ENCODE measurements at regions not wholly inside any gene's neighbourhood (a gene's known extent, or its start where the extent isn't known, plus 50 kb on each side); places are given as distances from the start of the nearest gene placed in this dataset.

DNA sequence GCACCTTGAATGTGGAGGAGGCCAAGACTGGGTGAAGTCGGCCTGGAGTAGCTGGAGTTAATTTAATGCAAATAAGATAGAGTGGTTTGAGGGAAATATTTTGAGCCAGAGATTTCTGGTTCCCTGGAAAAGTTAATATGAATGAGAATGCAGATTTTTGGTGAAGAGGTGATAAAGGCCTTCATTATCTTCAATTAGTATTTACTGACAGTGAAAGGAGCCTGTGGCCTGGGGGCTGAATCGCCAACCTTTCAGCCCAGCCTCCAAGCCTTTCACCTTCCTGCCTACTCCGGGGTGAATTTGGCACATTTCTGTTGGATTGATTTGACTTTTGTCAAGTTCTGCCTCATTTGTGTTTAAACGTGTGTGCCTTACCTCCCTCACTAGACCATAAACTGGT lies 147.8 kb downstream of the SOX2 start:
- no peak for DNase-seq (ENCODE audit: low read depth)

- DNase-seq (ENCODE audit: low read depth): no peak
These were observed 148.5 kb downstream of the SOX2 start for GRCh38 chr3:181860235-181860634.

GRCh38 chr3:181862502-181862901 lies 150.8 kb downstream of the SOX2 start:
- no peak for DNase-seq (ENCODE audit: low read depth)

- no peak for DNase-seq (ENCODE audit: low read depth)
These were observed 156.9 kb downstream of the SOX2 start for GRCh38 chr3:181868576-181869082.

- DNase-seq (ENCODE audit: low read depth): no peak
These were observed 161.2 kb downstream of the SOX2 start for GRCh38 chr3:181872887-181873286.

GRCh38 chr3:181879926-181880325 lies 168.2 kb downstream of the SOX2 start:
- no peak for DNase-seq (ENCODE audit: low read depth)

DNA sequence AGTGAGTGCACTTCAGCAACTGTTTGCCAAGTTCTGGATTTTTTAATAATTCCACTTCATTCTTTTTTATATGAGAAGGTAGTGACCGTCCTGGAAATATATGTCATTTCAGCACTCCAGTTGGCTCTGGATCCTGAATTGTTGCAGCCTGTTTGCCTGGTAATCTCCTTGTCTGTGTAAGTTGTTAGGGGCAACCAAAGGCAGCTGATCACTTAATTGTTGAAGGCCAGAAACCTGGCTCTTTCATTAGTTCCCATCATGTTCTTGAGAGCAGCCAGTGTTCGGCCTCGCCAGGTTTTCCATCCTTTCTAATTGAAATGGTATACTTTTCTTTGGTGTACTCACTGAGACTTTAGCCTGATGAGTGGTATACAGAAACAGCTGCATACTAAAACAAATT lies 168.6 kb downstream of the SOX2 start:
- no peak for DNase-seq (ENCODE audit: low read depth)

GRCh38 chr3:181881749-181882148 lies 170.0 kb downstream of the SOX2 start:
- DNase-seq (ENCODE audit: low read depth): no peak

DNA sequence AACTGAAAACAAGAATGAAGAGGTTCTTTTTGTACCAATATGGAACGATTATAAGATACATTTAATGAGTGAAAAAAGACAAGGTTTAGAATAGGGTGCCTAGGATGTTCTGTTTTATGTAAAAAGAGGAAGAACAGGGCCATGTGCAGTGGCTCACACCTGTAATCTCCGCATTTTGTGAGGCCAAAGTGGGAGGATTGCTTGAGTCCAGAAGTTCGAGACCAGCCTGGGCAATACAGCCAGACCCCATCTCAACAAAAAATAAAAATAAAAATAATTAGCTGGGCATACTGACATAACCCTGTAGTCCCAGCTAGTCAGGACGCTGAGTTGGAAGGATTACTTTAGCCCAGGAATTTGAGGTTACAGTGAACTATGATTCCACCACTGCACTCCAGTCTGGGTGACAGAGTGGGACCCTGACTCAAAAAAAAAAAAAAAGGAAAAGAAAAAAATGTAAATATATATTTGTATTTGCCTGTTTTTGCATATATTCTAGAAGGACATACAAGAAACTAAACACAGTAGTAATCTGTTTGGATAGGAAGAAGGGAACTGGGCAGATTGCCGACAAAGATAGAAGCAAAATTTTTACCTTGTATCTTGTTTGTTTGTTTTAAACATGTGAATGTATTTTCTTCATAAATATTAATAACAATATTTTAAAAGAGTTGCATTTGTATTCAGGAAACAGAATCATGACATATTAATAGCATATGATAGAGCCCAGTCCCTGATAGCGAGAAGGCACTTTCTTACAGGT lies 174.3 kb downstream of the SOX2 start:
- no peak for DNase-seq (ENCODE audit: low read depth)

DNA sequence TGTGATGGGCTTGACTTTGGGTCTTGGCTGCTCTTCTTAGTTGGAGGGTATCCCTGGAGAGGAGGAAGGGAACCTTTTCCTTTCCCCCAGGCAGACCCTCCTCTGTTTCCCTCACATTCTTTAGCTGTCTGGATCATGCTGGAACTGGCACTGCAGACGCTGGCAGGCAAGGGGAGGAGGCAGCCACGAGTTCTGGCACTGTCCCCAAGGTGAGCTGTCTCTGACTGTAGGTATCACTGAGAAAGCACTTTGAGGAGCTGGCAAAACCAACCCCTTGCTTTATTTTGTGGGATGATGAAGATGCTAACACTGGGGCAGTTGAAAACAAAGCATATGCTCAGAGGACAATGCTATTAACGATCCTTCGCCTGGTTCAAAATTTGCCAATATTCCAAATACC lies 175.0 kb downstream of the SOX2 start:
- no peak for DNase-seq (ENCODE audit: low read depth)

GRCh38 chr3:181887685-181888084 lies 176.0 kb downstream of the SOX2 start:
- DNase-seq (ENCODE audit: low read depth): no peak

GRCh38 chr3:181888234-181888633 lies 176.5 kb downstream of the SOX2 start:
- no peak for DNase-seq (ENCODE audit: low read depth)

DNA sequence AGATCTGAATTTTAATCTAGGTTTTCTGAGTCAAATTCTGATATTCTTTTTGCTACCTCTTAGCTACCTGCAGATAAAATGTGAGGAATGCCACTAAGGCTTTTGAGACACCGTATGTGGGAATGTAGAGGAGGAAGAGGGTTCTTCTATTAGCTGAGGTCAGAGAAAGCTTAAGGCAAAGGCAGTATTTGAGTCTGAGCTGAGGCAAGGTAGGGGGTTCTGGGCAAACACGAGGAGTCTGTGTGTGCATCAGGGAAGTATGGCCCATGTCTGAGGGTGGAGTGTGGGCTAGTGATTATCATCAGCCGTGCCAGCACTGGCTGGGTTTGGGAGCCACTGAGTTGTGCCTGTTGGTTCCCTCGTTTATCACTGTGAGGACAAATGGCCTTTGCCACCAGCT lies 181.1 kb downstream of the SOX2 start:
- DNase-seq (ENCODE audit: low read depth): no peak

DNA sequence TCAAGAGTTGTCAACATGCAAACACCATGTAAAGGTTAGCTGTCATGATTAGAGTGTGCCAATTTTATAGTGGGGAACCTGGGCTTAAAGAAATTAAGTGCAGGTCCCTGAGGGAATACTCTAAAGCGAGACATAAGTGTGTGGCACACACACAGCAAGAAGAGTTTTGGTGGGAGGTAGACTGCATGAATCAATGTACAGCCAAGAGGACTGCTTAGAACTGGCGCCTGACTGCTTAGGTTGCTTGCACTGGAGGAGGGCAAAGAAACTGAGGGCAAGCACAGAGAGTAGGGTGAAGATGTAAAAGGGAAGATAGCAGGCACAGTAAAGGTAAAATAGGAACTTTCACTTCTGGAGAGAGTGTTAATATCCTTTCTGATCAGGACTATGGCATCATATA lies 184.9 kb downstream of the SOX2 start:
- no peak for DNase-seq (ENCODE audit: low read depth)

GRCh38 chr3:181899702-181900101 lies 188.0 kb downstream of the SOX2 start:
- no peak for DNase-seq (ENCODE audit: low read depth)

GRCh38 chr3:181901626-181902025 lies 189.9 kb downstream of the SOX2 start:
- no peak for DNase-seq (ENCODE audit: low read depth)

DNA sequence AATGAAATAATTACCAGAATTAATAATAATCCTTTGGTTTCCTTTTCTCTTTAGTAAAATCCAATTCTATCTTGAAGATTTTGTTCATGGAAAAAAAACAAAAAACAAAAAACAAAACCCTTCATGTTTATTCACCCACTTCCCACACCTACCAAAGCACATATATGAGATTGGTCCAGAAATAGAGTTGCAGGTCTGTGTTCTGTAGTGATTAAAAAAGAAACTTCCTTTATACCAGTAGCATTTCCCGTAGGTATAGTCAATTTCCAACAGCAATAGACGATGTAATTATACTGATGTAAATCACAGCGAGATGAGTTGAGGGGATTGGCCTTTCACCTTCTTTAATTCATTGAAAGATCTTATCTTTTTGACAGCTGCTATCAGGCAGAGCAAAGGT lies 194.6 kb downstream of the SOX2 start:
- DNase-seq (ENCODE audit: low read depth): no peak

GRCh38 chr3:181909241-181909640 lies 197.5 kb downstream of the SOX2 start:
- DNase-seq (ENCODE audit: low read depth): no peak

- DNase-seq (ENCODE audit: low read depth): no peak
These were observed 200.7 kb downstream of the SOX2 start for GRCh38 chr3:181912384-181912783.

GRCh38 chr3:181913254-181913653 lies 201.5 kb downstream of the SOX2 start:
- no peak for DNase-seq (ENCODE audit: low read depth)

DNA sequence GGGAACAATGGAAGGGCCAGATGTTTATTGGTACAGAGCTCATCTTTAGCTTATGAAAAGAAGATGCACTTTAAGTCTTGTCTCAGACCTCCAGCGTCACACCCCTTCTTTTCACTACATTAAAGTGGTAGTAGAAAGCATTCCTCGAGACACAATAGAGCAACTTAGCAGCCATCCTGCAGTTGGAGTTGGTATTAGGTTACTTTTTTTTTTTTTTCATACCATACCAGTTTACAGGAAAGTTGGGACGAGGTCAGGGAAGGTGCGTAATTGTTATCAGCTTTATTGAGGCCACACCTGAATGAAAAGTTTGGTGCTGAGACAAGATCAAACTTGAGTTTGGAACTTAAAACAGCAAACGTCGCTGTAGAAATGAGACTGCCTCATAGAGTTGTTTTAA lies 203.8 kb downstream of the SOX2 start:
- no peak for DNase-seq (ENCODE audit: low read depth)

GRCh38 chr3:181916013-181916412 lies 204.3 kb downstream of the SOX2 start:
- no peak for DNase-seq (ENCODE audit: low read depth)

DNA sequence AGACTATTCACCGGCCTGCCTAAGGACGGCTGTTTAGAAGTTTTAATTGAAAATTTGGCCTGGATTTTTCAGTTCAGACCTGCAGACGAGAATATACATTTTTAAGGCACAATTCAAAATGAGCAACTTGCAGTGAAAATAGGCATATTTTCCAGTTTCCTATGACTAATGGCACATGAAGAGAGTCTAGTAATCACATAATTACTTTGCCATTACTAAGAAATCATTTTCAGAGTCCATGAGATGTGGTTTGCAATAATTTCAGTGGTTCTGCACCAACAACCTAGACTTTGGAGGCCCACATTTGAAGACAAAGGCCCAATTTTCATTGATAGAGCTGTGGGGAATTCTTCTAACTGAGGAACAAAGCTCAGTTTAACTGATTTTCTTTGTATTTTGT lies 205.3 kb downstream of the SOX2 start:
- DNase-seq (ENCODE audit: low read depth): no peak

DNA sequence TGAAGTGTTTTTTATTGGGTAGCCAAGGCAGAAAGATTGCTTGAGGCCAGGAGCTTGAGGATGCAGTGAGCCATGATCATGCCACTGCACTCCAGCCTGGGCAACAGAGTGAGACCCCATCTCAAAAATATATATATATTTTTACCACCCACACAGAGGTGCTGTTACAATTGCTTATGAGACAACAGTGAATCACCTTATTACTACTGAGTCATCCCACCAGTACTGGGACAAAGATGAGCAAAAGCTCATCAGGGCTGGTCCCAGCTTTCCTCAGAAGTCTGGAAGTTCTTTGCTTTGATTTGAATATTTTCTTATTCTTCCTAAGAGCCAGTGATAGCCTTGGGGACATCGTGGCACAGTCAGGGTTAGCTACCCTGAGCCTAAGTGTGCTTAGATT lies 207.7 kb downstream of the SOX2 start:
- no peak for DNase-seq (ENCODE audit: low read depth)
